Stimulated activated CD8-positive, alpha-beta memory T cell treated with anti-CD3 and anti-CD28 coated beads, Interleukin-12 subunit alpha, Interleukin-12 subunit beta, amount 100 ng/mL, for 1 hour (primary cell): ENCODE measurements at regions not wholly inside any gene's neighbourhood (a gene's known extent, or its start where the extent isn't known, plus 50 kb on each side); places are given as distances from the start of the nearest gene placed in this dataset.
"Not testable (repeated sequence)": the region's sequence is repeated elsewhere in the genome, so short reads cannot be mapped to it uniquely, and the experiment has no call there.

Experiments
- DNase-seq: peaks from one replicate; pipeline ENCODE4 v3.0.0-alpha.2; 2020; ENCODE audit warnings: low read depth

DNA sequence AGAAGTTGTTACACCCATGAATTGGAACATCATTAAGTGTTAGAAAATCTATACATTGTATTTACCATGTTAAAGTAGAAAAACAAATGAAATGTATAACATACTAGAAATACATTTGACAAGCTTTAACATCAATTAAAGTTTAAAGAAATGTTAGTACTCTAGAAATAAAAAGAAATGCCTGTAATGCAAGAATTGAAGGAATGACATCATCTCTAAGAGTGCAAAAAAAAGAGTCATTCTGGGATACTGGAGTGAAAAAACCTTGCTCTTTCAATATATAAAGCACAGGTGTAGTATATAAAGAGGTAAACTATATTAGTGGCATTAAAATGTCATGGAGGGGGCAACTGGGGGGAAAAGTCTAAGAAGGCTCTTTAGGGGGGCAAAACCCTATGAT is 210.8 kb upstream of the PLD5 start:
- no peak for DNase-seq

DNA sequence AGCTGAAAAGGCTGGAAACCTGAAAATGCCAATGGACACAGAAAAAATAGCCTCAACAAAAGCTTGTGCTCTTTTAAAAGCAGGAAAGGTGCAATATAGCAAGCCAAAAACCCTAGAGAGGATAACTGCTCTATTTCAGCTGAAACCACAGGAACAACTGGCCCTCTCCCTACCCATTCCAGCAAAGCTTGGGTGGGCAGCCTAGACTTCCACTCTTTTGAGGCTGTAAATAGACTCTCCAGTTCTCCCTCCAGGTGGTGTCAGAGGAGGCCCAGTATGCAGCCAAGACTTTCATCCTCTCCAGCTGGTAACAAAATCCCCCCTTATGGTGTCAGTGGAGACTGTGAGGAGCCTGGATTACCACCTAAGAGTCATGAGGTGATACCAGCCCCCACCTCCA is 206.9 kb upstream of the PLD5 start:
- no peak for DNase-seq

DNA sequence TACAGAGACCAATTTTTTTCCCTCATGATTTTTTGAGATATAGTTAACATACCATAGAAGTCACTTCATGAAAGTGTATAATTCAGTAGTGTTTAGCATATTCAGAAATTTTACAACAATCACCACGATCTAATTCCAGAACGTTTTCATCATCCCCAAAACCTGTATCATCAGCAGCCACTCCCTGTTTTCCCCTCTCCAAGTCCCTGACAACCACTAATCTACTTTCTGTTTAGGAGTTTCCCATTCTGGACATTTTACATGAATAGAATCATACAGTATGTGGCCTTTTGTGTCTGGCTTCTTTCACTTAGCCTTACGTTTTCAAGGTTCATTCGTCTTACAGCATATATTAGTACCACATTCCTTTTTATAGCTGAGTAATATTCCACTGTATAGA is 204.2 kb upstream of the PLD5 start:
- DNase-seq: no peak

DNA sequence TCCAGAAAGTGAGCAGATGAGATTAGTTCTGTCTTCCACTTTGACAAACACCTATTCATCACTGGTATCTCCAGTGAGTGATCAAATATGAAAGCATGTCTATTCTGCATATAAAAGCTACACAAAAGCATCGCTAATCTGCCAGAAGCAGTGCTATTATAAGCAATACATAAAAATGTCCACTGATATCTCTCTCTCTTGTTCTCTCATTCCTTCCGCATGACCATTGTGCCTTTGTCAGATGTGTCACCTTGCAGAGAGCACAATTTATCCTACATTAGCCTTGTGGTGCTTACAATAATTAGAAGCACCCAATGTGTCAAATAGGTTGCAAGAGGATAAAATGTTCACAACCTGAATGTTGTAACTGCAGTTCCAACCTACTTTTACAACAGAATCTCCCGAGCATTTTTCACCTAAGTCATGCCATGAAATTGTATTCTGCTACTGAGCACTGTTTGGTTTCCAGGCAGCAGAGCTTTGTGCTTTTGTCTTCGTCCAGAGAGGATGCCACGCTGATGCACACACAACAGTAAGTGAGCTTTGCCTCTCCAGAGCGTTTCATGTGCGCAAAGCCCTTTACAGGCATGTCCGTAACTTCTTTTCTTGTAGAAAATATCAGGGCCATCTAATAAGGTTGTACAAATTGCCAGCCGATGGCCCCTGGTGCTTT is 198.7 kb upstream of the PLD5 start:
- no peak for DNase-seq

DNA sequence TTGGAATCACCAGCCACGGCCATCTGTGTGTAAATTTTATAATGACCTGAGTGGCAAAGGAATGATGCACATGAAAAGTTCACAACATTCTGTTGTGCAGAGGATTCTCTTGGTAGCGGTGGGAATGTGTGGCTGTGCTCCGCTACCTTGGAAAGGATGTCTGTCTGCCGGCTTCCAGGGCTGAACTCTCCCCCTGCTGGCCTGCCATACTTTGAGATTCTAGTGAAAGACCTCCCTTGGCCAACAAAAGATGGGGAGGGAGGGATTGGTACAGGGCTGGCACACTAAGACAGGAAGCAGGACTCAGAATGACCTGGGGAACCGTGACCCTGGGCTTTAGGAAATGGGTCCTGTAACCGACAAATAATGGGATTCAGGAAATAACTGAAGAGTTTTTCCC is 194.5 kb upstream of the PLD5 start:
- no peak for DNase-seq

DNA sequence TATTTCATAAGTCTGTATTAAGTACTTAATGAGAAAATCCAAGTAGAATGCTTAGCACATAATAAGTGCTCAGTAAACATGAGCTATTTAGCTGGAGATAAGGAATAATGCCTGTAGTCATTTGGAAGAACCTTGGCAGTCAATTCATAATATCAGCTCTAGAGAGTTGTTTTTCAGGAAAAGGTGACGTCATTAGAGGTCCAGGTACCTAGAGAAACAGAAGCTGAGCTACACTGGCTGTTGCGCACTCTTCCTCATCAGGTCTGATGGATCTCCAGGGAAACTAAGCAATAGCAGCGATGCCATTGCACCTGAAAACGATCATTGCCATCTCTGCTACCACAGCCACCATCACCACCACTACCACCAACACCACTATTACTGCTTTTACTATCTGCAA is 187.8 kb upstream of the PLD5 start:
- DNase-seq: no peak

DNA sequence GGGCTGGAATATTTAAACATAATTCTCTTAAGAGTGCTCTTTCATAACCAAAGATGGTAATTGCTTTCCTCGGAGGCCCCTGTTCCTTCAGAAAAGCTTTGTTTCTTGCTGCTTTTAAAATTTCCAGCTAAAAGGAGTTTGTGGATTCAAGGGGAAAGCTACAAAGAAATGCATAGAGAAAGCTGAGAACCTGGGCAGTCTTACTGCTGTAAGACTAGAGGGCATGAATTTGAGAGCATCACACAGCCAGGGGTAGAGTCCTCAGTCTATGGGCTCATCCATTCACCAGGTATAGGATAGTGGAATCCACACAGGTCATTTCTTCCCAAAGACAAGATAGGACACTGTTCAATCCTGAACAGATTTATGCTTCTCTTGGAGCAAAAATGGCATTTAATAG is 186.3 kb upstream of the PLD5 start:
- DNase-seq: no peak

DNA sequence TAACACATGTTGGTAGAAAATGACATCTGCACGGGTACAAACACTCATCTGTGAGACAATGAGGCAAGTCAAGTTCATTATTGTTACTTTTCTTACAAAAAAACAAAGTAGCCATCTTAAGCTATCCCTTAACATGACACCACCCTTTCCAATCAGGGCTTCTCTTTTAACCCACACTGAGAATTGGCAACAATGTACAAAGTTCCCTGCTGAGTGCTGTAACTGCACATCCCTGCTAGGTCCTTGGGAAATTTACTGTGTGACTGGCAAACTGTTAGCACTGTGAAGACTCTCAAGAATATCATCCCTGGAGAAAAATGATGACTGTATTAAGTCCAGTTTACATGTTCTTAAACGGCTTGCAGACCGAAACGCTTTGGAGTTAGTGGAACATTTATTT is 185.8 kb upstream of the PLD5 start:
- DNase-seq: no peak

DNA sequence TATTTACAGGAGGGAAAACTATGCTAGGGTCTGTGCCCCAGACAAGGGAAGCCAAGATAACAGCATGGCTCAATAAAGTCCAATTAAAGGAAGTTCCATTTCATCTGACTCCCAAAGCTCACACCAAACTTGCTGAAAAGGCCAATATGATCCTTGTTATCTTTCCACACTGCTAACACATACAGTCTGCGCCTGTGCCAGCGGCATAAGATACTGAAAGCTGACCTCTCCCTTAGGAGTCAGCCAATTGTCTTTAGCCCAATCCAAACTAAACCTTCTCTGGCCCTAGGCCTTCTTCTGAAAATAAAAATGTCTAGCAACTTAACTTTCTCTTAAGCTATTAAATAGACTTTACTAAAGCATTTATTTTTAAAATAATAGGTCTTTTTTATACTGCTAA is 179.0 kb upstream of the PLD5 start:
- DNase-seq: no peak

DNA sequence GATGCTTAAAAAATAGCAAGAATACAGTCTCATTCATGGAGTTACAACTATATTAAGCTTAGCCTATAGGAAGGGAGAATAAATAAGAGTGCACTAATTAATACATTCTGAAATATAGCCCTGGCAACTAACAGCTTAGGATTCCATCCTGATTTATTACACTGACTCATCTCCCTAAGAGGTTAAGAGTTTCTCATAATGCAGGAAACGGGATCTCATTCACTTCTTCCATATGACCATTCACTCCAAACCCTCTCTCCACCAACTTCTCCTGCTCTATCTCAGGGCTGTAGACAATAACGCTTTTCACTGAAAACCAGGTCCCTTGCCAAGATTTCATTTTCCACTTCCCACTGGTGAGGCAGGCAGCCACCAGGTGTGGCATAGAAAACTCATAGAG is 168.5 kb upstream of the PLD5 start:
- DNase-seq: no peak

DNA sequence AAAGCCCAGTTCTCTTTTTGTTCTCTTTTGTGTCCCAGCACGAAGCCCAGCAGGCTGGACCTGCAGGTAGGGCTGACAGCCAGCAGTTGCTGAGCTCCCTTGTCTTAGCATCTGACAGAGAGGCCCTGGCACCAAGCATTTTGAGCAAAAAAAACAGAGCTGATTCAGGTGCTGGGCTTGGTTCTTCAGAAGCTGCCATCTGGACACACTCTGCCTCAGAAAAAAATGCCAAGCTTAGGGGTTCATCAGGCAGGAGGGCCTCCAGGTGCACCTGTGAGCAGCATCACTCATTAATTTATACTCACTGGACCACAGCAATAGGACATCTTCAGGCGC is 167.1 kb upstream of the PLD5 start:
- DNase-seq: no peak

DNA sequence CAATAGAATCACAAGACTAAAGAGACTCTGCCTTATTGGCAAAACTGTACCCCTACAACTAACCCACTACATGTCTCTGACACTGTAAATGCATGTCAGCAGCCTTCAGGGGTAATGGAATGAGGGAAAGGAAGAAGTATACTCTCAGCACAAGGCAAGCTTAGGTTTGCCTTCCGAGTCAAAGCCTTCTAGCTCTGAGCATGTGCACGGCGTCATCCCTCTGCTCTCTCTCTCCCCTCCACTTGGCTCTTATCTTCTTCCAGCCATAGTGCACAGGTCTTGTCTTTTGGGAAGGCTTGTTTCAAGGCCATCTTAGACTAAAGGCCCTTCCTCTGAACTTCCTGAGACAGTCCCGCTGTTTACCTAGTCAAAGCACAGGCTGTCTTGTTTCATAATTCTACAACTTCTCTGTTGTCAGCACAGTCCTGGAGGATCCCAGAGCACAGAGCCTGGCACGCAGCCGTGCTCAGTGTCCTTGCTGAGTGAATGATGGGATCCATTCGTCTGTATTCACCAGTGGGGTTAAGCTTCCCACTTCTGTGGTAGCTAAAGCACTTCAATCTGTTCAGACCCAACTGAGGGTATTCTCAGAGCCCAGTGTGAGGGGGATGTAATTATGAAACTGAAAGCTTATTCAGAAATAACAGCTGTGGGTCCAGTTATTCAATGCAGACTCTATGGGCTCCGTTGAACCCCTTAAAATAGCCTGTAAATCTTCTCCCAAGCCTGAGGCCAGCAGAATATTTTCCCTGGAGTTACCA is 166.5 kb upstream of the PLD5 start:
- DNase-seq: no peak

DNA sequence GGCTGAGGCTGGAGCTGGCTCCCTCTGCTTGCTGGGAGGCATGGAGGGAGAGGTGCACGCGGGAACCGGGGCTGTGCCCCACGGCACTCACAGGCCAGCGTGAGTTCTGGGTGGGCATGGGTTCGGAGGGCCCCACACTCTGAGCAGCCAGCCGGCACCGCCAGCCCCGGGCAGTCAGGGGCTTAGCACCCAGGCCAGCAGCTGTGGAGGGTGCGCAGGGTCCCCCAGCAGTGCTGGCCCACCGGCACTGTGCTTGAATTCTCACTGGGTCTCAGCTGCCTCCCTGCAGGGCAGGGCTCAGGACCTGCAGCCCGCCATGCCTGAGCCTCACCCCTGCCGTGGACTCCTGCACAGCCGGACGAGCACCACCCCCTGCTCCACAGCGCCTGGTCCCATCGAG is 164.9 kb upstream of the PLD5 start:
- no peak for DNase-seq

DNA sequence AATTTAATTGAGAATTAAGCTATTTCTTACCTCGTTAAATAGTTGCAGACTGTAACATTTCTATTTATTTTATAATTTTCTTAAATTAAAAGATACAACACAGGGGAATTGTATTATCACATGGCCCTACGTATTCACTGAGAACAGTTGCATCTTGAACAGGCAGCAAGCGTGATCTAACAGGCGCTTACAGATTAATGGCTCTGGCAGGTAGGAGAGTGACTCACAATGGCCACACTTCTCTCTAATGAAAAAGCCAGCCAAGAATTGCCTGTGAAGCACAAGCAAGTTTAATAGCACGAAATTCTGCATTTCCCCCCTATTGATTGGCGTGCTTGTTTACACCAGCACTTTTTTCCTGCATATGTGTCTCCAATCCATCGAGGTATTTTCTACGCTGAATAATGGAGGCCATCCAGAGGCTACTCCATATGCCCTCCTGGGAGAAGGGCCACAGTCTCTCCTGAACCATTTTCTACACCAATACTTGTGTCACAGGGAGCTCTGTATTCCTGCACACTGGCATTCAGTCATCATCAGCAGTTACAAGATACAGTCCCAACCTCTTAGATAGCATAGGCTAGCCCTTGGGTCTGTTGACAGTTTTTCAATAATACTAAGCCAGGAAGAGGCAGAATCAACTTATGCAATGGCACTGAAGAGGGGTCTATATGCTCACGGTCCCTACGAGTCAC is 150.6 kb upstream of the PLD5 start:
- DNase-seq: no peak

DNA sequence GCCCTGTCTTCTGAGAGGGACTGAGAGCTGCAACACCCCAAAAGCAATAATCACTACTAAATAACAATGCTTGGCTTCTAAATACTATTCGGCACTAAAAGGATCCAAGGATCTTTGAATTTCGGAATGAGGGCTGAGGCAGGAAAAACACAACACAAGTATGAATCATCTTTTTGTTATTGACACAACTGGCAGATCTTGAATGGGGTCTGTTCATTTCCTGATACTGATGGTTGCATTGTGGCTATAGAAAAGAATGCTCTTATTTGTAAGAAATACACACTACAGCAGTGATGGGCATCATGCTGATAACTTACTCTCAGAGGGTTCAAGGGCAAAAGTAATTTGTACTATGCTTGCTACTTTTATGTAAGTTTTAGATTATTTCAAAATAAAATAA is 149.2 kb upstream of the PLD5 start:
- DNase-seq: no peak

DNA sequence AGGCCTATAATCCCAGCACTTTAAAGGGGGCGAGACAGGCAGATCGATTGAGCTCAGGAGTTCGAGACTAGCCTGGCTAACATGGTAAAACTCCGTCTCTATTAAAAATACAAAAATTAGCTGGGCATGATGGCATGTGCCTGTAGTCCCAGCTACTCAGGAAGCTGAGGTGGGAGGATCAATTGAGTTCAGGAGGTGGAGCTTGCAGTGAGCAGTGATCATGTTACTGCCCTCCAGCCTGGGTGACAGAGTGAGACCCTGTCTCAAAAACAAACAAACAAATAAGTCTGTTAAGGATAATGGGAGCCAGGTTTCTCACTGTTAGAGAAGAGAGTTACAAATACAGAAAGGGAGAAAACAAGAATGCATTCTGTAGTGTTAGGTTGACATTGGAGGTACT is 148.7 kb upstream of the PLD5 start:
- DNase-seq: not testable (repeated sequence)

DNA sequence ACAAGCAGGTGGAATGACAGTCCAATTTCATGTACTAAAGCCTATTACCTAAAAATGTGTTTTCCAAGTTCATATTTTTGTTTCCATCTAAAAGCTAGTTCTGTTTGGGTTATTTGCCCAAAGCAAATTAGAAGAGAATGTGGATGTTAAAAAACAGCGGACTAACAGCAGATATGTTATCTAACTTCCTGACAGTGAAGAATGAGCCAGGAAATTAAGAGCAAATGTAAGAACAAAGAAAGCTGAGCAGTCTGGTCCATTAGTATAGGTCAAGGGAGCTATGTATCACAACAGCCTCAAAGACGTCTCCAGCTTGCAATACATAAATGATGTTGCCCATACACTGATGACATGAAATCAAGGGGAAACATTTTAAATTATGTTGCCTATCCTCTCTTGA is 145.5 kb upstream of the PLD5 start:
- no peak for DNase-seq

DNA sequence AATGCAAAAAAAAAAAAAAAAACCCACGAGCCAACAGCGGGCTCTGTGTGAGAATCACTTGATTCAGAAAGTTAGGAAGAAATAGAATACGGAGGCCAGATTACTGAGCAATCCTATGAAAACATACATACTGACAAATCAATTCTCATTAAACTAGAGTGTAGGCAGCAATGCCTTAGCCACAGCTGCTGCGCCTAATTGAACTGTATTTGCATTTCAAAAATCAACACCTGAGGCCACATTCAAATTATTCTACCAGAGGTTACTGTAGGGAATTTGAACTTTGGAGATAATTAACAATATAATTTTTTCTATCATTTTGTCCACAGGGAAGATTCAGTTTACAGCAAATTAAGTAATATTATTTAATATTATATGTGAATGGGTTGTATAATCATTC is 138.4 kb upstream of the PLD5 start:
- DNase-seq: no peak

DNA sequence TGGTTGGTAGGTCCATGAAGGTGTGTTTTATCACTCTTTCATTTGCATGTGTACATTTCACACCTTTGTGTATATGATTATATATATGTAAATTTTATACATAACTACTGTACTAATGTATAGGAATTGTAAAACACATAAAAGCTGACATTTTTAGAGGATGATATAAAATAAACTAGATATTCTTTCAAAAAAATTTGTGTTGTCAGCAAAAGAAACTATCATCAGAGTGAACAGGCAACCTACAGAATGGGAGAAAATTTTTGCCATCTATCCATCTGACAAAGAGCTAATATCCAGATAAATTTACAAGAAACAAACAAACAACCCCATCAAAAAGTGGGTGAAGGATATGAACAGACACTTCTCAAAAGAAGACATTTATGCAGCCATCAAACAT is 129.3 kb upstream of the PLD5 start:
- DNase-seq: not testable (repeated sequence)

DNA sequence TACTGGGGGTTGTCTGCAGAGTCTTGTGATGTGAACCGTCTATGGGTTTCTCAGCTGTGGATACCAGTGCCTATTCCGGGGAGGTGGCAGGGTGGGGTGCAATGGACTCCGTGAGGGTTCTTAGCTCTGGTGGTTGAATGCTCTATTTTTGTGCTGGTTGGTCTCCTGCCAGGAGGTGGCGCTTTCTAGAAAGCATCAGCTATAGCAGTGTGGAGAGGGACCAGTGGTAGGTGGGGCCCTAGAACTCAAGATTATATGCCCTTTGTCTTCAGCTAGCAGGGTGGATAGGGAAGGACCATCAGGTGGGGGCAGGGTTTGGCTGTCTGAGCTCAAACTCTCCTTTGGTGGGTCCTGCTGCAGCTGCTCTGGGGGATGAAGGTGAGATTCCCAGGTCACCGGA is 127.3 kb upstream of the PLD5 start:
- DNase-seq: no peak

DNA sequence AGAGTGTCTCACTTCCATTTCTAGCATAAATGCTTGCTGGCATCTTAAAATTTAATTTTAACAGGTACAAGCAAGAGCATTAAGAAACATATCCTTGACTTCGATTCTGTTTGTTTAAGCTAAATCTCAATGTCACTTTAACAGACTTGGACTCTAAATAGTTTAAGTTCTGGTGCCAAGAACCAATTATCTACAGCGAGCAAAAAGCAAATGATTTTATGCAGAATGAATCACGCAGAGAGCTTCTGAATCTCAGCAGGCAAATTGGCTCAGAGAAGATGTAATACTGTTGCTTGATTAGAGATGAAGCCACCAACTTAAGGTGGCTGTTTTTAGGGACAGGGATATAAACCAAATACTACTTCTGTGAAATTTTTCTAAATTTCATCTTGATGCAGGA is 117.0 kb upstream of the PLD5 start:
- no peak for DNase-seq

DNA sequence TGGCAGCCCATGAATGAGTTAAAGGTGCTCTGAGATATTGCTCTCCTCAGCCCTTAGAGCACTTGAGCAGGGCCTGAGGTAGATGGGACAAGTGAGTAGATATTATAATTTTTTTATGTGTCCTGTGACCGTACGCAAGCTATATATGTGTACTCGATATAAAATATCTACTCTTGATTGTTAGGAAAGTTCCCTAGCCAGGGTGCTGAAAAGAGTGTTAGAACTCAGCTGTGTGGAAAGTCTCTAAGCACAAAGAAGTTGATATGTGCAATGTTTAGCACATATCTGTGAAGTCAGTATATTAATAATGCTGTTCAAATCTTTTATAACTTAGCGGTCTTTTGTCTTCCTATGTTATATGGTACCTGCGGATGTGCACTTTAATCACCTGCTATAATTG is 114.6 kb upstream of the PLD5 start:
- no peak for DNase-seq

DNA sequence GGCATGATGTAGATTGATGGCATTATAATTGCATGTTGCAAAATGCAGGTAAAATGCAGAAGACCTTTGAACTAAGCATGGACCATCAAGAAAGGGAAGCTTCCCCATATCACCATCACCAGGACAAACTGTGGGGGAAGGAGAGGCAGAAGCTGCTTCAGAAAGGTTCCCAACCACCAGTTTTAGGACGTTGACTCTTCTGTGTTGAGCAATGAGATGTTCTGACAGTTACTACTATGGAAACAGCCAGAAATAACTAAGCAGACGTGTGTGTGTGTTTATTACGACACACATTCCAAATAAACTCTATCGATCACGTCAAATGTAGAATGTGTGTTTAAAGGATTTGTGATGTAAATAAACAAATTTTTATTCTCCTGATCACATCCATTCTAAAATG is 110.2 kb upstream of the PLD5 start:
- no peak for DNase-seq

DNA sequence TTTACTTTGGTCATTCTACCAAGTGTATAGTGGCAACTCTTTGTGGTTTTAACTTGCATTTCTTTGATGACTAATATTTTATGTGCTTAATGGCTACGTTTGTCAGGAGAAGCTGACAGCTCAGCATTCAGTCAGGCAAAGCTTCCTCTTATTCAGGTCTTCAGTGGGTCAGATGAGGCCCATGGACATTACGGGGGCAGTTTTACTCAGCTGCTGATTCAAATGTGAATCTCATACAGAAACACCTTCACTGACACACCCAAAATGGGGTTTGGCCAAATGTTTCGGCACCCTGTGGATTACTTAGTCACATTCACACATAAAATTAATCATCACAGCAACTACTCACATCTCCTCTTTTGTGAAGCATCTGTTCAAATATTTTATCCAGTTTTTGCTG is 104.9 kb upstream of the PLD5 start:
- DNase-seq: no peak
